Neuronal stem cell (in vitro differentiated cells): ENCODE measurements at regions not wholly inside any gene's neighbourhood (a gene's known extent, or its start where the extent isn't known, plus 50 kb on each side); places are given as distances from the start of the nearest gene placed in this dataset.

Experiments
- DNase-seq: peaks from one replicate; pipeline ENCODE4 v3.0.0-alpha.2; 2013; ENCODE audit warnings: low spot score
- H2AFZ ChIP-seq: one replicate; pipeline ENCODE4 v1.6.1; 2013; ENCODE audit warnings: mild to moderate bottlenecking, low read length, inconsistent platforms
- H2AK5ac ChIP-seq: 2 replicates; pipeline ENCODE4 v1.6.1; 2013; ENCODE audit warnings: low read depth, mild to moderate bottlenecking, inconsistent platforms, low read length, moderate library complexity, mixed read lengths
- H2BK120ac ChIP-seq: 2 replicates; pipeline ENCODE4 v1.6.1; 2013; ENCODE audit warnings: low read depth, mild to moderate bottlenecking, inconsistent platforms, low read length, moderate library complexity, mixed read lengths
- H2BK12ac ChIP-seq: one replicate; pipeline ENCODE4 v1.6.1; 2013; ENCODE audit warnings: low read length, inconsistent platforms
- H2BK15ac ChIP-seq: 2 replicates; pipeline ENCODE4 v1.6.1; 2013; ENCODE audit warnings: mild to moderate bottlenecking, low read length, inconsistent platforms, mixed read lengths
- H2BK5ac ChIP-seq: one replicate; pipeline ENCODE4 v1.6.1; 2013; ENCODE audit warnings: inconsistent platforms, mild to moderate bottlenecking, low read length, moderate library complexity
- H3K14ac ChIP-seq: one replicate; pipeline ENCODE4 v1.6.1; 2013; ENCODE audit warnings: low read length, inconsistent platforms
- H3K18ac ChIP-seq: 2 replicates; pipeline ENCODE4 v1.6.1; 2013; ENCODE audit warnings: low read length, inconsistent platforms
- H3K23ac ChIP-seq: 2 replicates; pipeline ENCODE4 v1.6.1; 2013; ENCODE audit warnings: low read depth, mild to moderate bottlenecking, mixed read lengths, low read length, inconsistent platforms; ENCODE audit not compliant: poor library complexity
- H3K27ac ChIP-seq: replicated peaks from 3 replicates; pipeline ENCODE4 v1.5.1; 2013; ENCODE audit warnings: low read length, inconsistent platforms
- H3K27me3 ChIP-seq, 3 experiments: 2 replicates each; pipeline ENCODE4 v1.6.1; 2013; ENCODE audit warnings: low read length in 3 of 3, mild to moderate bottlenecking in 2 of 3, inconsistent platforms in 1 of 3, low read depth in 1 of 3, mixed read lengths in 1 of 3, moderate library complexity in 1 of 3; ENCODE audit not compliant: control insufficient read depth in 3 of 3, insufficient read depth in 3 of 3
- H3K36me3 ChIP-seq, 2 donors: replicated peaks in 1 of 2; 2 replicates each; pipeline ENCODE4 v1.6.1; 2013; ENCODE audit warnings: low read length in 2 of 2; ENCODE audit not compliant: control insufficient read depth in 2 of 2, insufficient read depth in 2 of 2
- H3K4ac ChIP-seq: 2 replicates; pipeline ENCODE4 v1.6.1; 2013; ENCODE audit warnings: inconsistent platforms, mild to moderate bottlenecking, low read length, moderate library complexity
- H3K4me1 ChIP-seq, 2 donors: 1 replicate in 1 of 2; 2 replicates in 1 of 2; pipeline ENCODE4 v1.6.1; 2013; ENCODE audit warnings: low read length in 2 of 2, low read depth in 1 of 2; ENCODE audit not compliant: control insufficient read depth in 2 of 2, insufficient read depth in 1 of 2
- H3K4me2 ChIP-seq: one replicate; pipeline ENCODE4 v1.6.1; 2013; ENCODE audit warnings: mild to moderate bottlenecking, low read length, inconsistent platforms; ENCODE audit not compliant: insufficient read depth, poor library complexity, severe bottlenecking
- H3K4me3 ChIP-seq, 2 donors: 2 replicates each; pipeline ENCODE4 v1.5.1; 2013; ENCODE audit warnings: low read length in 2 of 2, mild to moderate bottlenecking in 2 of 2, inconsistent platforms in 1 of 2, moderate library complexity in 1 of 2
- H3K79me1 ChIP-seq: one replicate; pipeline ENCODE4 v1.6.1; 2013; ENCODE audit warnings: low read depth, mild to moderate bottlenecking, inconsistent platforms, low read length, moderate library complexity
- H3K9ac ChIP-seq: one replicate; pipeline ENCODE4 v1.6.1; 2013; ENCODE audit warnings: mild to moderate bottlenecking, low read depth, low read length, inconsistent platforms; ENCODE audit not compliant: poor library complexity
- H3K9me3 ChIP-seq, 2 donors: replicated peaks in 1 of 2; 2 replicates each; pipeline versions ENCODE3 to v1.6.1; 2013; ENCODE audit warnings: low read length in 2 of 2, mild to moderate bottlenecking in 2 of 2, inconsistent platforms in 1 of 2, low read depth in 1 of 2, mixed read lengths in 1 of 2, moderate library complexity in 1 of 2; ENCODE audit not compliant: control insufficient read depth in 2 of 2, insufficient read depth in 1 of 2
- H4K8ac ChIP-seq: one replicate; pipeline ENCODE4 v1.6.1; 2013; ENCODE audit warnings: low read depth, mild to moderate bottlenecking, inconsistent platforms, low read length, moderate library complexity
- H4K91ac ChIP-seq: one replicate; pipeline ENCODE4 v1.6.1; 2013; ENCODE audit warnings: low read length, low read depth, mild to moderate bottlenecking, inconsistent platforms; ENCODE audit not compliant: poor library complexity
- WGBS, 2 donors: extraction: QIAGEN DNeasy Blood & Tissue Kit; methylation state at CpG; one replicate each; pipeline ENCODE4 v1.1.7; 2013; ENCODE audit warnings: missing lambda C conversion rate in 2 of 2, mixed read lengths in 1 of 2; ENCODE audit not compliant: insufficient read length in 2 of 2, insufficient replicate concordance in 1 of 2; ENCODE audit errors: extremely low coverage in 2 of 2; 5-methylcytosine and 5-hydroxymethylcytosine counted together

- H2BK12ac ChIP-seq = no peak overlapping the region
- no peak overlapping the region for H2AK5ac ChIP-seq
- no peak overlapping the region for H3K4me2 ChIP-seq
- no peak overlapping the region for H3K18ac ChIP-seq
- WGBS, 2 donors = no CpG with 5 or more reads among the region's 7 CpGs
- no peak overlapping the region for H4K8ac ChIP-seq
- H3K27ac ChIP-seq = no peak overlapping the region
- H2BK5ac ChIP-seq = no peak overlapping the region
- no peak overlapping the region for H2BK15ac ChIP-seq
- H3K9ac ChIP-seq = no peak overlapping the region
- no peak overlapping the region for H3K14ac ChIP-seq
- H2AFZ ChIP-seq = no peak overlapping the region
- H3K4me1 ChIP-seq = no peaks in the 10 kb centered on the region
- H3K4me3 ChIP-seq = no peak overlapping the region
- H3K27me3 ChIP-seq = no peaks in the 10 kb centered on the region
- no peak for DNase-seq
- H3K9me3 ChIP-seq = no peaks in the 10 kb centered on the region
- H3K4ac ChIP-seq = no peak overlapping the region
- H4K91ac ChIP-seq = no peak overlapping the region
- H3K79me1 ChIP-seq = no peaks in the 10 kb centered on the region
- no peaks in the 10 kb centered on the region for H3K36me3 ChIP-seq
- no peak overlapping the region for H3K23ac ChIP-seq
- no peak overlapping the region for H2BK120ac ChIP-seq
Observed at GRCh38 chr1:240706150-240706935, 94.4 kb upstream of the GREM2 start.

- no peak overlapping the region for H2AK5ac ChIP-seq
- H3K4me2 ChIP-seq = no peak overlapping the region
- H2AFZ ChIP-seq = no peak overlapping the region
- H3K9me3 ChIP-seq = no peaks in the 10 kb centered on the region
- no CpG with 5 or more reads among the region's 3 CpGs for WGBS, 2 donors
- H3K18ac ChIP-seq = no peak overlapping the region
- no peak overlapping the region for H3K27ac ChIP-seq
- no peak overlapping the region for H3K23ac ChIP-seq
- DNase-seq = no peak
- no peak overlapping the region for H4K8ac ChIP-seq
- no peak overlapping the region for H2BK12ac ChIP-seq
- no peaks in the 10 kb centered on the region for H3K4me1 ChIP-seq
- no peaks in the 10 kb centered on the region for H3K36me3 ChIP-seq
- no peak overlapping the region for H3K14ac ChIP-seq
- no peak overlapping the region for H2BK15ac ChIP-seq
- H4K91ac ChIP-seq = no peak overlapping the region
- H3K4ac ChIP-seq = no peak overlapping the region
- no peaks in the 10 kb centered on the region for H3K27me3 ChIP-seq
- no peak overlapping the region for H3K4me3 ChIP-seq
- no peak overlapping the region for H3K9ac ChIP-seq
- H2BK5ac ChIP-seq = no peak overlapping the region
- no peak overlapping the region for H2BK120ac ChIP-seq
- no peaks in the 10 kb centered on the region for H3K79me1 ChIP-seq
Observed at GRCh38 chr1:240705579-240705978, 93.6 kb upstream of the GREM2 start.

- no peak for DNase-seq
- no peak overlapping the region for H3K4me3 ChIP-seq
- no peak overlapping the region for H3K18ac ChIP-seq
- no peaks in the 10 kb centered on the region for H3K36me3 ChIP-seq
- no peaks in the 10 kb centered on the region for H3K27me3 ChIP-seq
- no peak overlapping the region for H4K91ac ChIP-seq
- H2AK5ac ChIP-seq = no peak overlapping the region
- WGBS, 2 donors = no CpG with 5 or more reads among the region's 5 CpGs
- no peak overlapping the region for H2BK12ac ChIP-seq
- no peak overlapping the region for H3K27ac ChIP-seq
- no peak overlapping the region for H3K4me2 ChIP-seq
- H3K4ac ChIP-seq = no peak overlapping the region
- H3K14ac ChIP-seq = no peak overlapping the region
- H3K9me3 ChIP-seq = no peaks in the 10 kb centered on the region
- no peak overlapping the region for H4K8ac ChIP-seq
- H2BK15ac ChIP-seq = no peak overlapping the region
- no peaks in the 10 kb centered on the region for H3K79me1 ChIP-seq
- H3K9ac ChIP-seq = no peak overlapping the region
- no peak overlapping the region for H2BK5ac ChIP-seq
- H2AFZ ChIP-seq = no peak overlapping the region
- H3K23ac ChIP-seq = no peak overlapping the region
- no peak overlapping the region for H2BK120ac ChIP-seq
- no peaks in the 10 kb centered on the region for H3K4me1 ChIP-seq
Observed at GRCh38 chr1:240701412-240701811, 89.5 kb upstream of the GREM2 start.

- Histone ChIP-seq H2BK120ac (no peak overlapping the region), H2BK5ac (no peak overlapping the region), H3K14ac (no peak overlapping the region), H3K4ac (no peak overlapping the region), H3K9me3 (no peaks in the 10 kb centered on the region), H3K4me1 (no peaks in the 10 kb centered on the region), H3K27ac (no peak overlapping the region), H2BK12ac (no peak overlapping the region), H3K4me2 (no peak overlapping the region), H3K79me1 (no peaks in the 10 kb centered on the region), H4K91ac (no peak overlapping the region), H2AFZ (no peak overlapping the region), H3K18ac (no peak overlapping the region), H3K36me3 (no peaks in the 10 kb centered on the region), H2BK15ac (no peak overlapping the region), H4K8ac (no peak overlapping the region), H3K23ac (no peak overlapping the region), H3K27me3 (no peaks in the 10 kb centered on the region), H2AK5ac (no peak overlapping the region), H3K9ac (no peak overlapping the region), H3K4me3 (no peak overlapping the region)
- no peak for DNase-seq
- no CpG with 5 or more reads among the region's 4 CpGs for WGBS, 2 donors
Observed at GRCh38 chr1:240695416-240695815, 83.5 kb upstream of the GREM2 start.
